Activated naive CD8-positive, alpha-beta T cell (primary cell): ENCODE measurements at regions not wholly inside any gene's neighbourhood (a gene's known extent, or its start where the extent isn't known, plus 50 kb on each side); places are given as distances from the start of the nearest gene placed in this dataset.
"Not testable (repeated sequence)": the region's sequence is repeated elsewhere in the genome, so short reads cannot be mapped to it uniquely, and the experiment has no call there.

Source experiments
- H3K27ac Mint-ChIP-seq: one replicate; pipeline ENCODE4 v1.8.0; 2021; ENCODE audit warnings: mixed read lengths
- H3K27me3 Mint-ChIP-seq: one replicate; pipeline ENCODE4 v1.8.0; 2021; ENCODE audit warnings: mixed read lengths
- H3K36me3 Mint-ChIP-seq: one replicate; pipeline ENCODE4 v1.8.0; 2021; ENCODE audit warnings: mixed read lengths
- H3K4me1 Mint-ChIP-seq: one replicate; pipeline ENCODE4 v1.8.0; 2021; ENCODE audit warnings: low read depth, mixed read lengths
- H3K4me3 Mint-ChIP-seq: one replicate; pipeline ENCODE4 v1.8.0; 2021; ENCODE audit warnings: mild to moderate bottlenecking, mixed read lengths
- H3K9me3 Mint-ChIP-seq: one replicate; pipeline ENCODE4 v1.8.0; 2021; ENCODE audit warnings: low read depth, mixed read lengths

DNA sequence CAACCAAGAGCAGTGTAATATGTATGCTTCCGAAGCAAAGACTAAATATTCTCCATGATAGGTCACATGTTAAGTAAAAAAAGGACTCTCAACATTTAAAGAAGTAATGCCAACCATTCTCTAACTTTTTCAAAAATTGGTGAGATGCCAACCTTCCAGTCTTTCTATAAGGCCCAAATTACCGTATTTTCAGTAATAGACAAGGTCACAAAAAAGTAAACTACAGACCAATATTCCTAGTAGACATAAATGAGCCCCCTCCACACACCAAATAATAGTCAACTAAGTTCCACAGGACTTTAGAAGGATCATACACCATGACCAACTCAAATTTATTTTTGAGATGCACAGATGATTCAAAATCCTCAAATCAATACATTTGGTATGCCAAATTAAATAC is 867.4 kb downstream of the TMEM121 start:
- H3K4me3 Mint-ChIP-seq, result no peak overlapping the region
- peaks cover 37% of the 10 kb centered on the region for H3K27me3 Mint-ChIP-seq
- no peaks in the 10 kb centered on the region for H3K9me3 Mint-ChIP-seq
- no peaks in the 10 kb centered on the region for H3K36me3 Mint-ChIP-seq
- peaks cover 7% of the 10 kb centered on the region for H3K4me1 Mint-ChIP-seq
- no peak overlapping the region for H3K27ac Mint-ChIP-seq

DNA sequence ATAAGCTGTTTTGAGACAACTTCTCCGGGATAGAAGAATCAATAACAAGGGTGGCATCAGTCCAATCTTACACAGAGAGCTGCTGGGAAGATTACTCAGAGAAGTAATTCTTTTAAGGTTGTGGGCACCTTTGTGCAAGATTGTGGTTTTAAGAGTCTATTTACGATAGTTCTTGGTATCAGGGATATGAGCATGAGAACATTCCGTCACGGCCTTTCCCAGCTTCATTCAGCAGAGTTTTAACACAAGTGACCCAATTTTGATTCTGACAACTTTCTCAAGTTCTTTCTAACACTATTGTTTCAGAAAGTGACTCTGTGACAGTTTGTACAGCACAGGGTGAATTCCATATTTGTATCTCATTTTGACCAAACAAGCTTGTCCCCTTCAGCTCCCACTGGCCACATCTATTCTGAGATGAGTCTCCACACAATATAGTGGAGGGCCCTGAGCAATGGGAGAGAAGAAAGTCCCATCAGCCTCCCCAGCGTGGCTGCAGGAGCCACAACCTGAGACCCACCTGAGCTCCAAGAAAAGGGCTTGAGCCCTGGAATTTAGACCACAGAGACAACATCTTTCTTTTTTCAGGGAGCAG is 869.2 kb downstream of the TMEM121 start:
- peaks cover 29% of the 10 kb centered on the region for H3K27me3 Mint-ChIP-seq
- H3K36me3 Mint-ChIP-seq, result no peaks in the 10 kb centered on the region
- H3K4me1 Mint-ChIP-seq, result peaks cover 7% of the 10 kb centered on the region
- H3K4me3 Mint-ChIP-seq, result no peak overlapping the region
- H3K27ac Mint-ChIP-seq, result no peak overlapping the region
- H3K9me3 Mint-ChIP-seq, result no peaks in the 10 kb centered on the region

DNA sequence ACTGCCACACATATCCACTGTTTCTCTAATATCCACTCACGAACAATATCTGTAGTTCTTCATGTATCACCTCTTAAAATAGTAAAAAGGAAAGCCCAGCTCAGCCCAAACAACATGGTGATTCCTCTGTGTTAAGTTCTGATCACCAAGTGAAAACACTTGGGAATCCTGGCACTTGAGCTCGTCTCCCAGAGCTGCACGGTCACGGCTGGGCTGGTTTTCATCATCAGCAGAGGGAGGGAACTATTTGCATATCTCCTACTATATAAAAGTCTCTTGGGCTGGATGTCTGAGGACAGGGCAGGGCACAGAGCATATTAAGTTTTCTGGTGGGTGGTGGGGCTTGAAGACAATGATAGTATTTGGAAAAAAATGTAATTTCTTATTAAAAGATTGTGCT is 870.6 kb downstream of the TMEM121 start:
- H3K27ac Mint-ChIP-seq, result no peak overlapping the region
- H3K36me3 Mint-ChIP-seq, result no peaks in the 10 kb centered on the region
- H3K27me3 Mint-ChIP-seq, result peaks cover 18% of the 10 kb centered on the region
- H3K4me3 Mint-ChIP-seq, result no peak overlapping the region
- H3K4me1 Mint-ChIP-seq, result peaks cover 7% of the 10 kb centered on the region
- H3K9me3 Mint-ChIP-seq, result no peaks in the 10 kb centered on the region

DNA sequence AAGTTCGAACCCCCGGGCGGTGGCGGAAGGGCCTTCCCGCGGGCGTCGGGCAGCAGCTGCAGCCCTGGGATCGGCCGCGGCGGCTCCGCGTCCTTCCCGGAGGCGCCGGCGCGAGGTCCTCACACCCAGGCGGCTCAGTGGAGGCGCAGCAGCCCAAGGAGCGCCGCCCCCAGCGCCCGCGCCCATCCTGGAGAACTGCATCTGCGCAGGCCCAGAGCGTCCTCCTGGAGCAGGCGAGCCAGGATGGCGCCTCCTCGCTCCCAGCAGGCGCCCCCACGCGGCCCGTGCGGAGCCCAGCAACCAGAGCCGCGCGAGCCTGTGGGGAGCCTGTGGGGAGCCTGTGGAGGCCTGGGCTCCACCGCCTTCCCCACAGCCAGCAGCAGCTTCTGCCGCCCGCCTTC is 872.5 kb downstream of the TMEM121 start:
- H3K27me3 Mint-ChIP-seq, result peaks cover 11% of the 10 kb centered on the region
- not testable (repeated sequence) for H3K36me3 Mint-ChIP-seq, H3K9me3 Mint-ChIP-seq, H3K27ac Mint-ChIP-seq, H3K4me3 Mint-ChIP-seq, H3K4me1 Mint-ChIP-seq

DNA sequence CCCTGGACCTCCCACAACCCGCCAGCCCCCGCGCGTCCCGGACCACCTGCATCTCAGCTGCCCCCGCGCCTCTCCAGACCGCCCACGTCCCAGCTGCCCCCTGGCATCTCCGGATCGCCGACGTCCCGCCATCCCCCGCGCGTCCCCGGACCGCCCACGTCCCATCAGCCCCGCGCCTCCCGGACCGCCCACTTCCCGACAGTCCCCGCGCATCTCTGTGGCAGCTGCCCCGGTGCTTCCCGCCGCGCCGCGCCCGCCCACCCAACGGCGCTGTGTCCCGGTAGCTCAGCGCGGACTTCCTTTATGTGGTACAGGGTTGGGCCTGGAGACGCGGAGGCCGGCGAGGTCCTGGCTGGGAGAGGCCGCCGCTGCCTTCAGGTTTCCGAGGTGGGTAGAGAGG is 874.9 kb downstream of the TMEM121 start:
- H3K27ac Mint-ChIP-seq, H3K9me3 Mint-ChIP-seq: not testable (repeated sequence)

GRCh38 chr14:106410229-106410628 is 883.8 kb downstream of the TMEM121 start:
- H3K9me3 Mint-ChIP-seq, H3K4me1 Mint-ChIP-seq, H3K36me3 Mint-ChIP-seq, H3K4me3 Mint-ChIP-seq, H3K27me3 Mint-ChIP-seq, H3K27ac Mint-ChIP-seq: not testable (repeated sequence)

More for the DNA sequence above, 874.9 kb downstream of the TMEM121 start:
- not testable (repeated sequence) for H3K27me3 Mint-ChIP-seq, H3K4me3 Mint-ChIP-seq, H3K4me1 Mint-ChIP-seq, H3K36me3 Mint-ChIP-seq

- Mint-ChIP-seq H3K4me3 (no peak overlapping the region), H3K9me3 (no peaks in the 10 kb centered on the region), H3K27ac (no peak overlapping the region), H3K36me3 (no peaks in the 10 kb centered on the region), H3K27me3 (peaks cover 7% of the 10 kb centered on the region), H3K4me1 (peaks cover 2% of the 10 kb centered on the region)
These were observed 888.1 kb downstream of the TMEM121 start for GRCh38 chr14:106414464-106414863.

DNA sequence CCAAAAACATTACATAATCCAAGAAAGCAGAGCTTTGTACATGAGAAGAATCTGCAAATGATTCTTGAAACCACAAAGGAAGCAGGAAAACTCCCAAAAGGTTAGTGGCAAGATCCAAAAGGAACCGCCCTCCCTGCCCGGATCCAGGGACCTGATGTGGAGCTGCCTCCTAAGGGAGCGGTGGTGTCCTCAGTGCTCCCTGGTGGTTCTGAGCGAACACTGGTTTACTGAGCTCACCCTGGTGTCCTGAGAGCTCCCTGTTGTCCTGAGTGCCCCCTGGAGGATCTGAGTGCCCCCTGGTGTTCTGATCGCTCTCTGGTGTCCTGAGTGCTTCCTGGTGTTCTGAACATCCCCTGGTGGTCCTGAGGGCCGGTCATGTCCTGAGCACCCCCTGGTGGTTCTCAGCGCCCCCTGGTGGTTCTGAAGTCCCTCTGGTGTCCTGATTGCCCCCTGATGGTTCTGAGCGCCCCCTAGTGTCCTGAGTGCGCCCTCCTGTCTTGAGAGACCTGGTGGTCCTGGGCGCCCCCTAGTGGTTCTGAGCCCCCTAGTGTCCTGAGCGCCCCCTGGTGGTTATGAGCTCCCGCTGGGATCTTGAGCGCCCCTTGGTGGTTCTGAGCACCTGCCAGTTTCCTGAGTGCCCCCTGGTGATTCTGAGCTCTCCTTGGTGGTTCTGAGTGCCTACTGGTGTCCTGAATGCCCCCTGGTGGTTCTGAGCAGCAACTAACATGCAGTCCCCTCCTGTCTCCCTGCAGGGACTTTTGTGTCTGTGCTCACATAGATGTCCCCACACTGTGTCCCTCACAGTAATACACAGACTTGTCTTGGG is 891.1 kb downstream of the TMEM121 start:
- Mint-ChIP-seq H3K27ac (peak overlapping the region; percentile 29), H3K4me3 (no peak overlapping the region), H3K4me1 (peaks cover 4% of the 10 kb centered on the region)

GRCh38 chr14:106419376-106419965 is 893.1 kb downstream of the TMEM121 start:
- H3K36me3 Mint-ChIP-seq, result no peaks in the 10 kb centered on the region
- H3K9me3 Mint-ChIP-seq, result no peaks in the 10 kb centered on the region
- H3K4me3 Mint-ChIP-seq, result no peak overlapping the region
- no peak overlapping the region for H3K27ac Mint-ChIP-seq
- H3K4me1 Mint-ChIP-seq, result peaks cover 4% of the 10 kb centered on the region
- peaks cover 22% of the 10 kb centered on the region for H3K27me3 Mint-ChIP-seq

More for the DNA sequence above, 891.1 kb downstream of the TMEM121 start:
- Mint-ChIP-seq H3K27me3 (peaks cover 12% of the 10 kb centered on the region), H3K36me3 (no peaks in the 10 kb centered on the region), H3K9me3 (no peaks in the 10 kb centered on the region)

DNA sequence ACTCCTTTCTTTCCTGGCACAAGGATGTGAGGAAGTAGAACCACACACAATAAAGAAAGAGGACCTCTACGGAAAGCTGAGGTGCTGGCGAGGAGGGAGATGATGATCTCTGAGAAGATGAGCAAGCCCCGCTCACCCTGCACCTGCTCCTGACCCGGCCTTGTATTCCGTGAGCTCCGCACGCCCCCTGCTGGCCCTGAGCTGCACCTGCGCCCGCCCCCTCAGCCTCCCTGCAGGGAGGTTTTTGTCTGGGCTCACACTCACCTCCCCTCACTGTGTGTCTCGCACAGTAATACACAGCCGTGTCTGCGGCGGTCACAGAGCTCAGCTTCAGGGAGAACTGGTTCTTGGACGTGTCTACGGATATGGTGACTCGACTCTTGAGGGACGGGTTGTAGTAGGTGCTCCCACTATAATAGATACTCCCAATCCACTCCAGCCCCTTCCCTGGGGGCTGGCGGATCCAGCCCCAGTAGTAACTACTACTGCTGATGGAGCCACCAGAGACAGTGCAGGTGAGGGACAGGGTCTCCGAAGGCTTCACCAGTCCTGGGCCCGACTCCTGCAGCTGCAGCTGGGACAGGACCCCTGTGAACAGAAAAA is 895.1 kb downstream of the TMEM121 start:
- peaks cover 22% of the 10 kb centered on the region for H3K27me3 Mint-ChIP-seq
- H3K27ac Mint-ChIP-seq, result not testable (repeated sequence)

DNA sequence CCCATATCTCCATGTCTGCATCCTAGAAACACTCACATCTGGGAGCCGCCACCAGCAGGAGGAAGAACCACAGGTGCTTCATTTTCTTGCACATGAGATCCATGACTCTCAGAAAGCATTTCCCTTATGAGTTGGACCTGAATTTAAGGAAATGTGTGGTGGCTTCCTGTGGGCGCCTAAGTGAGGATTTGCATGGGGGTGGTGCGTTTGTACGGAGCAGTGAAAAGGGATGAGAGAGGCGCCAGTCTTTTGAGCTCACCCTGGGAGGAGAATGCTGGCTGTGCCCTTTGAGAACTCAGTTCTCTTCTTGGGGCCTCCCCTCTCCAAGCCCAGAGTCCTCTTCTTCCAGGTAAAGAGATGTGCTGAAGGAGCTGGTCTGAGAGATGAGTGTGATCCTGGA is 895.7 kb downstream of the TMEM121 start:
- H3K4me1 Mint-ChIP-seq, result peaks cover 4% of the 10 kb centered on the region
- no peak overlapping the region for H3K27ac Mint-ChIP-seq
- H3K9me3 Mint-ChIP-seq, result no peaks in the 10 kb centered on the region
- H3K27me3 Mint-ChIP-seq, result peaks cover 22% of the 10 kb centered on the region
- no peak overlapping the region for H3K4me3 Mint-ChIP-seq
- H3K36me3 Mint-ChIP-seq, result no peaks in the 10 kb centered on the region

More for the DNA sequence above, 895.1 kb downstream of the TMEM121 start:
- H3K4me1 Mint-ChIP-seq, H3K36me3 Mint-ChIP-seq, H3K9me3 Mint-ChIP-seq, H3K4me3 Mint-ChIP-seq: not testable (repeated sequence)

GRCh38 chr14:106425150-106425549 is 898.8 kb downstream of the TMEM121 start:
- H3K4me1 Mint-ChIP-seq, H3K9me3 Mint-ChIP-seq, H3K27ac Mint-ChIP-seq, H3K4me3 Mint-ChIP-seq, H3K36me3 Mint-ChIP-seq: not testable (repeated sequence)
- H3K27me3 Mint-ChIP-seq, result peaks cover 17% of the 10 kb centered on the region

- H3K27me3 Mint-ChIP-seq, result peaks cover 14% of the 10 kb centered on the region
- H3K9me3 Mint-ChIP-seq, result no peaks in the 10 kb centered on the region
- no peaks in the 10 kb centered on the region for H3K4me1 Mint-ChIP-seq
- no peak overlapping the region for H3K4me3 Mint-ChIP-seq
- H3K36me3 Mint-ChIP-seq, result no peaks in the 10 kb centered on the region
- H3K27ac Mint-ChIP-seq, result no peak overlapping the region
These were observed 910.0 kb downstream of the TMEM121 start for GRCh38 chr14:106436310-106436905.

- Mint-ChIP-seq H3K4me3 (no peak overlapping the region), H3K27me3 (peaks cover 20% of the 10 kb centered on the region), H3K27ac (no peak overlapping the region), H3K9me3 (no peaks in the 10 kb centered on the region), H3K4me1 (peaks cover 6% of the 10 kb centered on the region), H3K36me3 (no peaks in the 10 kb centered on the region)
These were observed 916.5 kb downstream of the TMEM121 start for GRCh38 chr14:106442857-106443256.

- no peaks in the 10 kb centered on the region for H3K9me3 Mint-ChIP-seq
- peaks cover 2% of the 10 kb centered on the region for H3K27me3 Mint-ChIP-seq
- H3K27ac Mint-ChIP-seq, result no peak overlapping the region
- peaks cover 2% of the 10 kb centered on the region for H3K4me1 Mint-ChIP-seq
- no peak overlapping the region for H3K4me3 Mint-ChIP-seq
- H3K36me3 Mint-ChIP-seq, result no peaks in the 10 kb centered on the region
These were observed 928.6 kb downstream of the TMEM121 start for GRCh38 chr14:106455026-106455425.
